ENCODE measurements at regions not wholly inside any gene's neighbourhood (a gene's known extent, or its start where the extent isn't known, plus 50 kb on each side); places are given as distances from the start of the nearest gene placed in this dataset.

DNA sequence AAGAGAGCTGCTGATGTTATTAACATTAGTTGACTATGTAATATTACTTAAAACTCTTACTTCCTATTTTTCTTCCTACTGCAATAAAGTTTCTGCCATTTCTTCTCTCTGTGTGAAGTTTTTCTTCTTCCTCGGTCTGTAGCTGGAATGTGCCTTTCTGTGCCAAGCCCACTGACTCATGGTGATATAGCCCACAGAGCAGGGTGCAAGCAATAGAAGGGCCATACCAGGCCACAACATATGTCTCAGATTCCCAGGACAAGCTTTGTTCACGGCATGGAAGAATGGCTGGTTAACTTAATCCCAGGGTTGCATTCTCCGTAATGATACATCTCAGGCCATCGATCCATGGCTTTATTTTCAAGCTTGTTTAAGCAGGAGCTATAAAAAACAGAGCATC, 815.3 kb downstream of the TUSC7 start:
- DNase-seq = no peak

GRCh38 chr3:117526470-117527079, 817.0 kb downstream of the TUSC7 start:
- no peak for DNase-seq

- DNase-seq = no peak
These were observed 817.8 kb downstream of the TUSC7 start for GRCh38 chr3:117527346-117527745.

GRCh38 chr3:117528688-117529087, 819.1 kb downstream of the TUSC7 start:
- DNase-seq = no peak

- peak; percentile 19 for DNase-seq
These were observed 821.6 kb downstream of the TUSC7 start for GRCh38 chr3:117531078-117531767.

DNA sequence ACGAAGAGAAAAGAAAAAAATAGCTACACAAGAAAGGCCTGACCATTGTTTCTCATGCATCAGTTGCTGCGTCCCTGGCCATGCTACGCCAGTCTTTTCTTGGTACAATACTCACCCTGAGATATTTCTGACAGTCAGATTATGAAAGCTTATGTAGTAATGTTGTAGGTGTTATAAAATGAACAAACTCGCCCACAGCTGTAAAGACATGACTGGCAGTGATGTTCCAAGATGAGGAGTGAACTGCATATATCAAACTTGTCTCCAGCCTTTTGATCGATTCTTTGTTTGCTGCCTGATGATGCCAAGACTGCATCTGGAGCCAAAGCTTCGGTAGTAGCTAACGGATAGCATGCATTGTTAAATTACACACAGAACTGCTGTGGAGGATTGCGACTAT, 822.7 kb downstream of the TUSC7 start:
- no peak for DNase-seq

DNA sequence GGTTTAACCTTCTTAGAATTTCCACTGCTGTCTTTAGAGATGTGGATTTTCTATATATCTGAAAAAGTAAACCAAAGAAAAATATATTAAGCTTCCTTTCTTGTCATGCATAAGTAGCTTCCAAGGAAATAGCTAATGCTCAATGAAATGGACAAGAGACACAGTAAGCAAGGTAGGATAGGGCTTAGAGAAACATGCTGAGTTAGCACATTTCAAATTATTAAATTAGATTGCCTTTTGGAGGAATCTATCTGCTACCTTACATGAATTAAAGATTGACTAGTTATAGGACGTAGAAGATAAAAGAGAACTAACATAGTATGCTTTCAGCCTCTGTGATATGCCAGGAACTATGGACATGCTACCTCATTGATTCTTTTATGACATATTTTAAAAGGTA, 824.6 kb downstream of the TUSC7 start:
- DNase-seq = no peak

- DNase-seq = no peak
These were observed 826.4 kb downstream of the TUSC7 start for GRCh38 chr3:117536006-117536405.

GRCh38 chr3:117537949-117538348, 828.4 kb downstream of the TUSC7 start:
- no peak for DNase-seq

DNA sequence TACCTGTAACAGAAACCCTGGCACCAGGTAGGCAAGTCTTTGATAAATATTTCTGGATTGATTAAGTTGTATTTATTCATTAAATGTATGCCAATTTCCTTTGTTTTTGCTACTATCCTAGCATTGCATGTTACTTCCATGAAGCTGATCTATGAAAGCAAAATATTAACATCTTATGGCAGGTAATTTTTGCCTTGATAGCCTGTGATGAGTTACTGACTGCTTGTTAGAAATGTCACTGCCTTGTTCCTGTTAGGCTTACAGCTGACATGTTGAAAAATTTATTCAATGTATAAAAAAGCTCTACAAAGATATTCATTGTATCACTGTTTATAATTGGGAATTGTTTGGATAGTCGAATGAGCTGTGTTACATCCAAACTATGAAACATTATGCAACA, 830.1 kb downstream of the TUSC7 start:
- DNase-seq = no peak

GRCh38 chr3:117540597-117540996, 831.0 kb downstream of the TUSC7 start:
- no peak for DNase-seq

DNA sequence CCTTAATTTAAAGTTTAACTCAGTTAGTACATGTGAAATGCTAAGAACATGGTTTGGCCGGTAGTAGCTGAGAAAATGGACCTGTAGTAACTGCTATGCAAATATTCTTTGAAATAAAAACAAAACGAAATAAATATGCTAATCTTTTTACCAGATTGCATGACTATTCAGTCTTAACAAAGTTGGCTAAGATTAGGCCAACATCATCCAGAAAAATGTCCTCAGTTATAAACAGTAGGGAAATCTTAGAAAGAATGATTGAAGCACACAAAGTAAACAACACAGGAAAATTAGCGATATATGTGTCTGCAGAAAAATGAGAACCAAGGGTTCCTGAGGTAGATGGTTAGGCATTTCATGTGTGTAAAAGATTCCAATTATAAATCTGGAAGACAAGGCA, 832.1 kb downstream of the TUSC7 start:
- DNase-seq = no peak

- no peak for DNase-seq
These were observed 833.9 kb downstream of the TUSC7 start for GRCh38 chr3:117543521-117543920.

DNA sequence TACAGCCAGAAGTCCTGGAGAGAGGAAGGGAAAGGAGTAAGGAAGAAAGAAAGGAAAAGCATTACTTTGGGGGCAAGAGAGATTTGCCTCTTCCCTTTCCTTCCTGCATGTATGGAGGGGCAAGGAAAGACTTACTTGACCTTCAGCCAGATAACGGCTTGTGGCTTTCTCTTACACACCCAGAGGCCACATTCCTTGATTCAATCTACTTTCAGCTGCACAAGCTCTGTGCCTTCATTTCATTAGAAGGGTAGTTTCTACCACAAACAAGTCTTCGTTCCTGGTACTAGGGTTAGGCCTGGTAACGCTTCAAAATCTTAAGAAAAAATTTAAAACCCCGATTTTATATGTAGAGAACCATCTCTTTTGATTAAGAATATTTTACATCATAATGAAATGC, 835.9 kb downstream of the TUSC7 start:
- no peak for DNase-seq

GRCh38 chr3:117547956-117548550, 838.5 kb downstream of the TUSC7 start:
- no peak for DNase-seq

DNA sequence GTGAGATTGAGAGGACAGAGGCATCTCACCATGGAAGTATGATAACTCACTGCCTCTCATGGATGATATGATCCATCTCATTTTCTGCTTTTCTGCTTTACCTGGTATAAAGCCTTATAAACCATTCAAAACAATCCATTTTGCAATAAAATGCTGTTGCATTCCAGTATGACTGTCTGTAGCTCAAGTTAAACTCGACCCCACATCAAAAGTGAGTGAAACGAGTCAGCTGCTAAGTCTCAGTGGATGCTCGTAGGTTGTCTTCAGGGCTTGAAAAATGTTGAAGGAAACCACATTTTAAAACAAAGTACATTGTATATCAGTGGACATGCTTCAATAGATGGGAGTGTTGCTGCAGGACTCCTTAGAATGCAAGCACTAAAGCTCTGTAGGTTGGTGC, 839.0 kb downstream of the TUSC7 start:
- DNase-seq = no peak

DNA sequence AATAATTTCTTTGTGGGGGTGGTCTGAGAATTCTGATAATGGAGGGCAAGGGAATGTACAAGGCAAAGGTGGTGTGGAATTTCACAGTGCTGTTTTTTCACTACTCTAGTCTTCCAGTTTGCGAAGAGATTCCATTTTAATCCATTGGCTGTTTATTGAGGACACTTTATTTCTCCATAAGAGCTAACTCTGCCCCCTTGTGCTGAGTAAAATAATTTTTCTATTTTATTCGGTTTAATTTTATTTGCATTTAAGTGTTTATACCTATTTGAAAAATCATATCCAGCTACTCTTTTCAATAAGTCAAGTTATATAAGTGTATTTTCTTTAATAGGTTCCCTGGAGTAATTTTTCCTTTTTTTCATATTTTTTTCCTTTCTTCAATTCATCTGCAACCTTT, 840.1 kb downstream of the TUSC7 start:
- DNase-seq = no peak

- no peak for DNase-seq
These were observed 841.2 kb downstream of the TUSC7 start for GRCh38 chr3:117550766-117551165.

GRCh38 chr3:117553461-117553860, 843.9 kb downstream of the TUSC7 start:
- no peak for DNase-seq

DNA sequence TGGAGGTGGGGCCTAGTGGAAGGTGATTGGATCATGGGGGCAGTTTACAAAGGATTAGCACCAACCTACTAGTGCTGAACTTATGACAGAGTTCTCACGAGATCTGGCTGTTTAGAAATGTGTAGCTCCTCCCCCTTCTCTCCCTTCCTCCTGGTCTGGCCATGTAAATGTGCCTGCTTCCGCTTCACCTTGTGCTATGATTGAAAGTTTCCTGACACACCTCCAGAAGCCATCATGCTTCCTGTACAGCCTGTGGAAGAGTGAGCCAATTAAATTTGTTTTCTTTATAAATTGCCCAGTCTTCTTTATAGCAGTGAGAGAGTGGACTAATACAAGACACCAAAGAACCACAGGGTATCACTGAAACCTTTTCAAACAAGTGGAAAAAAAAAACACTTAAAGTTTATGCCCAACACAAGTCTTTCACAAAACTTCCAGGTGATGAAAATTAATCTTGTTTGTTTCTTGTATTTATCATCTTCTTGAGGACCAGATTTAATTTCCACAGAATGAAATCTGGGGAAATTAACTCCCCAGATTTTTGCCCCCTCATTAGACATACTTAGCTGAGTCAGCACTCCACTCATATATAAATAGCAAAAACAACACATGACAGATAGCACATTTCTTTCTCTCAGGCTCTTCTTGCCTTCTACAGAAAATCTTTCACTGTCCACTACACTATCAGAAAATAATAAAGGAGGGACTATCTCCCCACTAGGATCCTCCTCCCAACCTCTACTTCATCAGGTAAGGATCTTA, 847.2 kb downstream of the TUSC7 start:
- DNase-seq = no peak

DNA sequence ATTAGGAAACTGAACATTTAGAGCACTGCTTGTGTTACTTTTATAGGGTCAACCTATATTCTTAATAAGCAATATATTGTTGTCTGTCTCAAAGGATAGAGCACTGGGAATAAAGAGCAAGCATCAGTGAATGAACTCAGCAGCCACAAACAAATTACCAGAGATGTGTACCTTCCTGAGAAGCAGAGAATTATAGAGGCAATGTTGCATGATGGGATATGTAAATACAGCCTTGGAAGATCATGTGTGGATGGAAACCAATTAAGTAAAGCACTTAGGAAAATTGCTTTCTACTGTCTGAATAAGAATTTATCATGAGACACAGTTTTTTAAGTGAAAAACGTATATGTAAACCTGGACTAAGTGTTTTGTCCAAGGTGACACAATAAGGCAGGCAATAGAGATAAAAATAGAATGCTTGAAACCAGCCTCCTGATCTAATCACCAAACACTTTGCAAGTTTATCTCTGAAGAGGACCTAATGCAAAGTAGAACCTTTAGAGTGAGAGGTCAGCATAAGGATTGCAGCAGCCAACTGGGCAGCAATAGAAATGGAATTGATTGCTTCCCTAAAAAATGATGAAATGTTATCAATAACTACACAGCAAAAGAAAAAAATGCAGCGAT, 848.0 kb downstream of the TUSC7 start:
- DNase-seq = no peak

DNA sequence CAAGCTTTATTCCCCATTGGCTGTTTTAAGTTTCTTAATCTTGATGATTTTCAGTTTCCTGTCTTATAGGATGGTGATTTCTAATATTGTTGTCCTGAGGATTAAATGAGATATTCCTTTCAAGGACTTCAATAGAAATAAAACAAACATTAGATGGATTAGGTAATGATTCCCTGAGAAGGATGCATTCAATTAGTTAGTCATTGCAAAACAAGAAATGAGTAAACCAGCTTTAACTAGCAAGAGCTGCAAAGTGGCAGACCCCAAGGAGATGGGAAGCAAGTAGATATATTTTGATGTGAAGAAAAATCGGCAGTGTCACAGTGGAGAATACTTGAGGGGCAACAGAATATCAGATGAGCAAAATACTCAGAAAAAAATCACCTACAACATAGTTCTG, 849.1 kb downstream of the TUSC7 start:
- DNase-seq = no peak

DNA sequence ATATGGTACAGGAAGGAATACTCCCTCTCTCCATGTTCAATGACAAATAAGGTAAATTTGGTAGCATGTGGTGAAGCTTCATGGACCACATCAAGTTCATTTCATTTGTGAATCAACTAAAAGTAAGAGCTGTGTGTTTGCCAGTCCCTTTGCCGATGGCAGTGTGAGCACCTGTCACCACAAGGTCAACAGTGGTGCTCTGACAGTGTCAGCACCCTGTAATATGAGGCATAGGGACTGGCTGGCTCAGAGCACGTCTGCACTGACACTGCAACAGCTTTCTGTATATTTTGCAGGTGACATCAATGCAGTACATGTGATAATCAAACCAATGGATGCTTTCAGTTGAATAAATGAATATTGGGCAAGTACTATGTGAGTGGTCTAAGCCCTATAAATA, 852.4 kb downstream of the TUSC7 start:
- DNase-seq = no peak
